Endothelial cell of umbilical vein (primary cell): ENCODE measurements at regions not wholly inside any gene's neighbourhood (a gene's known extent, or its start where the extent isn't known, plus 50 kb on each side); places are given as distances from the start of the nearest gene placed in this dataset.

Experiments
- BruUV-seq: library from RNA; stranded (reverse); fragments of 400-500 nt; replicated peaks from 2 replicates; lab custom pipeline; 2021; lab: Mats Ljungman, UMichigan
- CTCF ChIA-PET: fragments of 300-600, 350-600 bp; sonication (Branson Sonifier 250); formaldehyde crosslinking; loops from one replicate; lab custom pipeline; 2021; ENCODE audit warnings: antibody characterized with exemption, inconsistent platforms; lab: Charles Lee
- POLR2A ChIA-PET: fragments of 300-600, 350-600 bp; sonication (Branson Sonifier 250); formaldehyde crosslinking; loops from one replicate; lab custom pipeline; 2021; ENCODE audit warnings: antibody characterized with exemption, inconsistent platforms; lab: Charles Lee
- DNase-seq: peaks from one replicate; pipeline ENCODE4 v3.0.0-alpha.2; 2011; ENCODE audit warnings: low read depth, low spot score
- FAIRE-seq: peaks from 2 replicates; lab custom pipeline; 2011; peaks lifted over from hg19 to GRCh38; lab: Jason Lieb, UNC
- H2AFZ ChIP-seq: 2 replicates; pipeline ENCODE4 v1.6.0; 2012; ENCODE audit warnings: low read depth, low read length, control low read depth, inconsistent platforms
- H3K27ac ChIP-seq: 2 replicates; pipeline ENCODE4 v1.5.1; 2011; ENCODE audit warnings: low read depth, mild to moderate bottlenecking, control low read depth, low read length, moderate library complexity; ENCODE audit not compliant: insufficient read depth
- H3K27me3 ChIP-seq, 2 experiments: 2 replicates each; pipeline versions ENCODE4 v1.6.0 to v1.6.1; 2011; ENCODE audit warnings: low read length in 2 of 2, mixed read lengths in 1 of 2; ENCODE audit not compliant: control insufficient read depth in 2 of 2, insufficient read depth in 2 of 2
- H3K36me3 ChIP-seq, 2 experiments: 2 replicates in 1 of 2; 3 replicates in 1 of 2; pipeline ENCODE4 v1.5.1; 2011; ENCODE audit warnings: low read length in 2 of 2, mild to moderate bottlenecking in 1 of 2, moderate library complexity in 1 of 2; ENCODE audit not compliant: control insufficient read depth in 2 of 2, insufficient read depth in 2 of 2; ENCODE audit errors: extremely low read depth in 1 of 2
- H3K4me1 ChIP-seq: 3 replicates; pipeline ENCODE4 v1.5.1; 2011; ENCODE audit warnings: mild to moderate bottlenecking, low read length; ENCODE audit not compliant: control insufficient read depth, insufficient read depth; ENCODE audit errors: extremely low read depth
- H3K4me2 ChIP-seq: 2 replicates; pipeline ENCODE4 v1.6.1; 2011; ENCODE audit warnings: low read length, control low read depth, mixed read lengths; ENCODE audit not compliant: insufficient read depth
- H3K4me3 ChIP-seq, 3 experiments: fragments of 200-600 bp in 1 of 3; sonication (generic), shearing (Covaris generic) in 1 of 3; replicated peaks in 1 of 3; 2 replicates each; pipeline ENCODE4 v1.5.1; 2011 to 2016; ENCODE audit warnings: control low read depth in 3 of 3, low read length in 3 of 3, mild to moderate bottlenecking in 2 of 3, inconsistent platforms in 1 of 3, low read depth in 1 of 3, moderate library complexity in 1 of 3; ENCODE audit not compliant: insufficient read depth in 1 of 3
- H3K79me2 ChIP-seq: 2 replicates; pipeline ENCODE4 v1.6.0; 2012; ENCODE audit warnings: low read length, inconsistent platforms; ENCODE audit not compliant: control insufficient read depth, insufficient read depth
- H3K9ac ChIP-seq: replicated peaks from 2 replicates; pipeline ENCODE3; 2011; ENCODE audit warnings: low read length, control low read depth; ENCODE audit not compliant: insufficient read depth; ENCODE audit errors: extremely low read depth
- H3K9me1 ChIP-seq: replicated peaks from 3 replicates; pipeline ENCODE4 v1.6.0; 2011; ENCODE audit warnings: mild to moderate bottlenecking, low read length; ENCODE audit not compliant: control insufficient read depth, insufficient read depth; ENCODE audit errors: extremely low read depth
- H3K9me3 ChIP-seq: replicated peaks from 2 replicates; pipeline ENCODE4 v1.5.1; 2012; ENCODE audit warnings: low read length, inconsistent platforms; ENCODE audit not compliant: control insufficient read depth, insufficient read depth
- H4K20me1 ChIP-seq: replicated peaks from 2 replicates; pipeline ENCODE3; 2011; ENCODE audit warnings: mild to moderate bottlenecking, low read length; ENCODE audit not compliant: control insufficient read depth, insufficient read depth; ENCODE audit errors: extremely low read depth
- CTCF ChIP-seq, 2 donors: IDR thresholded peaks; 1 replicate in 1 of 2; 2 replicates in 1 of 2; pipeline ENCODE4 v1.5.1; 2011; ENCODE audit warnings: low read length in 2 of 2, mild to moderate bottlenecking in 2 of 2, moderate library complexity in 2 of 2, control low read depth in 1 of 2, inconsistent platforms in 1 of 2, low read depth in 1 of 2; ENCODE audit not compliant: insufficient read depth in 1 of 2; ENCODE audit errors: extremely low read depth in 1 of 2
- FOS ChIP-seq: IDR thresholded peaks from 2 replicates; pipeline ENCODE4 v1.6.1; 2011; ENCODE audit warnings: mild to moderate bottlenecking, low read length, moderate library complexity, borderline replicate concordance; ENCODE audit not compliant: insufficient read depth
- GATA2 ChIP-seq: IDR thresholded peaks from 2 replicates; pipeline ENCODE4 v1.7.0; 2011; ENCODE audit warnings: low read depth, mild to moderate bottlenecking, moderate library complexity, mixed read lengths, low read length; ENCODE audit not compliant: insufficient read length, insufficient read depth
- JUN ChIP-seq: IDR thresholded peaks from 2 replicates; pipeline ENCODE4 v1.6.1; 2011; ENCODE audit warnings: borderline replicate concordance, low read depth; ENCODE audit not compliant: insufficient read length, insufficient read depth
- MYC ChIP-seq: IDR thresholded peaks from one replicate; pipeline ENCODE4 v1.6.1; 2011; ENCODE audit warnings: mild to moderate bottlenecking, low read depth, low read length
- POLR2AphosphoS5 ChIP-seq: IDR thresholded peaks from 2 replicates; pipeline ENCODE4 v1.6.1; 2012; ENCODE audit warnings: low read depth, mild to moderate bottlenecking, control low read depth, low read length, moderate library complexity; ENCODE audit not compliant: insufficient read depth
- dilution Hi-C: fragments of 300-500 bp; cut with MboI; formaldehyde crosslinking; loops from one replicate; pipeline ENCODE4 v1.15.0; 2019; ENCODE audit warnings: low sequenced_read_pairs; ENCODE audit not compliant: extremely low pct_ligation_motif_present
- intact Hi-C: fragments of 100-400 bp; cut with micrococcal nuclease; formaldehyde crosslinking; loops from one replicate; pipeline ENCODE4 v1.10.0; 2022
- TF ChIP-seq, protein P1 (sequence below): IDR thresholded peaks from 2 replicates; pipeline ENCODE4 v1.6.1; 2011; ENCODE audit not compliant: insufficient read depth, insufficient read length

GRCh38 chr20:47981222-47981621, 195.9 kb upstream of the SULF2 start:
- peaks cover 8% of the 10 kb centered on the region for H3K4me1 ChIP-seq
- no peak for TF ChIP-seq FOS
- no peak for TF ChIP-seq POLR2AphosphoS5
- TF ChIP-seq CTCF (IDR thresholded peaks at IDR 0.05; ENCODE audit: extremely low read depth in 1 of 2, insufficient read depth in 1 of 2, low read depth in 1 of 2, low read length in 2 of 2) = no peak
- no peak for TF ChIP-seq JUN
- TF ChIP-seq GATA2 = no peak
- TF ChIP-seq, protein P1, sequence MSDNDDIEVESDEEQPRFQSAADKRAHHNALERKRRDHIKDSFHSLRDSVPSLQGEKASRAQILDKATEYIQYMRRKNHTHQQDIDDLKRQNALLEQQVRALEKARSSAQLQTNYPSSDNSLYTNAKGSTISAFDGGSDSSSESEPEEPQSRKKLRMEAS = no peak
- no peak for TF ChIP-seq MYC
- H3K79me2 ChIP-seq = no peaks in the 10 kb centered on the region
- no peak overlapping the region for H3K4me2 ChIP-seq
- no peaks in the 10 kb centered on the region for H3K27me3 ChIP-seq
- H4K20me1 ChIP-seq = no peaks in the 10 kb centered on the region
- DNase-seq (no peak), FAIRE-seq (no peak)
- H3K4me3 ChIP-seq = no peak overlapping the region
- H2AFZ ChIP-seq = no peak overlapping the region
- no peak overlapping the region for H3K9ac ChIP-seq
- dilution Hi-C loops = no loop called here
- POLR2A ChIA-PET = no interaction called here
- no peaks in the 10 kb centered on the region for H3K36me3 ChIP-seq
- no peak overlapping the region for H3K27ac ChIP-seq
- BruUV-seq = no TSS peak
- intact Hi-C loops = no loop called here
- no peaks in the 10 kb centered on the region for H3K9me1 ChIP-seq
- CTCF ChIA-PET = no interaction called here
- no peaks in the 10 kb centered on the region for H3K9me3 ChIP-seq
